NB4 (cell line): ENCODE measurements at regions not wholly inside any gene's neighbourhood (a gene's known extent, or its start where the extent isn't known, plus 50 kb on each side); places are given as distances from the start of the nearest gene placed in this dataset.

Experiments used
- DNase-seq: peaks from one replicate; pipeline ENCODE4 v3.0.0; 2010; ENCODE audit warnings: low read depth
- H3K4me3 ChIP-seq: one replicate; pipeline ENCODE4 v1.5.1; 2011; ENCODE audit warnings: mild to moderate bottlenecking, low read depth, low read length, moderate library complexity
- MYC ChIP-seq: IDR thresholded peaks from 2 replicates; pipeline ENCODE4 v1.6.1; 2011; ENCODE audit warnings: low read depth, low read length
- POLR2A ChIP-seq: IDR thresholded peaks from 2 replicates; pipeline ENCODE4 v1.6.1; 2011; ENCODE audit warnings: mild to moderate bottlenecking; ENCODE audit not compliant: insufficient read length; ENCODE audit errors: extremely low read depth
- TF ChIP-seq, protein P1 (sequence below): IDR thresholded peaks from one replicate; pipeline ENCODE4 v1.5.1; 2012; ENCODE audit warnings: low read depth, low read length
- TF ChIP-seq, protein P2 (sequence below): IDR thresholded peaks from 2 replicates; pipeline ENCODE4 v1.6.1; 2011; ENCODE audit warnings: low read depth, low read length

DNA sequence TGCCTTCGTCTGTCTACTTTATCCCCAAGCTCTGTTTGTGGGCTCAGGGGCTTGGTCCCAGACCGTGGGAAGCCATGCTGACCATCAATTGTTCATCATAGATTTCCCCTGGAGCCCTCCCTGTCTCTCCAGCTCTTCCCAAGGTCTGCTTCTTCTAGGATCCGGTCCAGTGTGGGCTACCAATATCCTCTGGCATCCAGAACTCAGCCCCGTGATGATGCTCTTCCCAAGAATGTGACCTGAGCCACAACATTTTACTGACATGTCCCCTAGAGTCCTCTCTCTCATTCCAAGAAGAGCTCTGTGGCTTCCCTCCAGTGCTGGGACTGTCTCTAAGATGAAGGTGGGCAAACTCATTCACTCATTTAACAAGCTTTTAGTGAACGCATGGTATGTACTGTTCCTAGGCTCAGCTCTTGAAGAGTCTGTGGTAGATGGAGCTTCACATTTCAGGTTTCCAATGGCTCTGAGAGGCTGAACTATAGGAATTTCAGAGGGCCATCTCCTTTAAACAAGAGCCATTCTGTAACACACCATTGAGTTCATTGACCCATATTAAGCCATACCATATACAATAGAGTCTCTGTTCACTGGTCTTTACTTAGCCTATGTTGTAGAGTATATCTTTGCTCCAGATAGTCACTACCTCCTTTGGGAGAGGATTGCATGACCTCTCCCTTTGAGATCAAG is 142.0 kb upstream of the APCDD1 start:
- TF ChIP-seq MYC (no peak), POLR2A (no peak)
- TF ChIP-seq, protein P1, sequence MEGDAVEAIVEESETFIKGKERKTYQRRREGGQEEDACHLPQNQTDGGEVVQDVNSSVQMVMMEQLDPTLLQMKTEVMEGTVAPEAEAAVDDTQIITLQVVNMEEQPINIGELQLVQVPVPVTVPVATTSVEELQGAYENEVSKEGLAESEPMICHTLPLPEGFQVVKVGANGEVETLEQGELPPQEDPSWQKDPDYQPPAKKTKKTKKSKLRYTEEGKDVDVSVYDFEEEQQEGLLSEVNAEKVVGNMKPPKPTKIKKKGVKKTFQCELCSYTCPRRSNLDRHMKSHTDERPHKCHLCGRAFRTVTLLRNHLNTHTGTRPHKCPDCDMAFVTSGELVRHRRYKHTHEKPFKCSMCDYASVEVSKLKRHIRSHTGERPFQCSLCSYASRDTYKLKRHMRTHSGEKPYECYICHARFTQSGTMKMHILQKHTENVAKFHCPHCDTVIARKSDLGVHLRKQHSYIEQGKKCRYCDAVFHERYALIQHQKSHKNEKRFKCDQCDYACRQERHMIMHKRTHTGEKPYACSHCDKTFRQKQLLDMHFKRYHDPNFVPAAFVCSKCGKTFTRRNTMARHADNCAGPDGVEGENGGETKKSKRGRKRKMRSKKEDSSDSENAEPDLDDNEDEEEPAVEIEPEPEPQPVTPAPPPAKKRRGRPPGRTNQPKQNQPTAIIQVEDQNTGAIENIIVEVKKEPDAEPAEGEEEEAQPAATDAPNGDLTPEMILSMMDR, result no peak
- TF ChIP-seq, protein P2, sequence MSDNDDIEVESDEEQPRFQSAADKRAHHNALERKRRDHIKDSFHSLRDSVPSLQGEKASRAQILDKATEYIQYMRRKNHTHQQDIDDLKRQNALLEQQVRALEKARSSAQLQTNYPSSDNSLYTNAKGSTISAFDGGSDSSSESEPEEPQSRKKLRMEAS, result no peak
- no peak for DNase-seq
- no peak overlapping the region for H3K4me3 ChIP-seq

DNA sequence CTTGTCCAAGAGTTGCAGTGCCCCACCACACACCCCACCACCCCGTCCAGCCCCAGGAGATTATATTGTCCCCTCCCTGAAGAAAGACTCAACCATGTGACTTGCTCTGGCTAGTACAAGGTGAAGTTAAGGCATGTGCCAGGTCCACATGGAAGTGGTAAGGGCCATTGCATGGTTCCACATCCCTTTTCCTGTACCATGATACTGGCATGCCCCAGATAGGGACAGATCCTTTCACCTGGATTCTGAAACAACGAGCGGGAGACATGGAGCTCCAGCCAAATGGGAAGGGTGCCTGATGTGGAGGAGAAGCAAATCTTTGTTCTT is 141.5 kb upstream of the APCDD1 start:
- TF ChIP-seq MYC (no peak), POLR2A (no peak)
- TF ChIP-seq, protein P1, result no peak
- TF ChIP-seq, protein P2, result no peak
- no peak for DNase-seq
- no peak overlapping the region for H3K4me3 ChIP-seq

DNA sequence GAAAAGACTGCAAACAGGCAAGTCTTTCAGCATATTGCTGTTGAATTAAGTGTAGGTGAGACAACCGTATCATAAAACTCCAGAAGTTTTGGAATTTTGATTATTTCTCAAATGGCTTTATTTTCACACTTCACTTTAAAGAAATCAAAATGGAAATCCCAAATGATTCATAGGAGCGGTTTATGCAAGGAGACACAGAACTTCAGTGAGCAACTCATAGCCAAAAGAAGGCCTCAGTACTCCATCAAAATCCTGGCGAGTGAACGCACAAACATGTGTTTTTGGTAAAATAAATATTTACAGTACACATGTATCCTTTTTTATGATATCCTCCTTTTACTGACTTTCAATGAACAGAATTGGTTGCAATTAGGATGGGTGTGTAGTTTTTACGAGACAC is 140.4 kb upstream of the APCDD1 start:
- no peak overlapping the region for H3K4me3 ChIP-seq
- TF ChIP-seq MYC (no peak), POLR2A (no peak)
- TF ChIP-seq, protein P1, result no peak
- TF ChIP-seq, protein P2, result no peak
- no peak for DNase-seq

DNA sequence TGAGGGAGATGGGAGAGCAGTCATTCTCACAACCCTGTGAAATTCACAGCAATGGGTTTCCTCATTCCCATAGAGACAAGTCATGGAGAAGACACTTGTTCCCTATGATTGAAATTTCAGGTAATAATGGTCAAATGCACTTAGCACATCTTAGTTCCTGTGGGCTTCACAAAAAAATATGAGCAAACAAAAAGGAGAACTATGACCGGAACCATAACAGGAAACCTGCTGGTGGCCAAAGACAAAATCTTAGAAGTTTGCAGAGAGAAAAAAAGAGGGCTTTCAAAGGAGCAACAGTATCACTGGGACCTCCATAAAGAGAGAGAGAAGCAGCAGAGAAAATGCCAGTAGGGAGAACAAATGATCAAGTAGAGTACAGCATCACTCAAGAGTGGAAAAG is 138.9 kb upstream of the APCDD1 start:
- TF ChIP-seq, protein P2, result no peak
- TF ChIP-seq POLR2A, result no peak
- TF ChIP-seq, protein P1, result no peak
- TF ChIP-seq MYC, result no peak
- H3K4me3 ChIP-seq, result no peak overlapping the region
- DNase-seq, result peak; percentile 54

DNA sequence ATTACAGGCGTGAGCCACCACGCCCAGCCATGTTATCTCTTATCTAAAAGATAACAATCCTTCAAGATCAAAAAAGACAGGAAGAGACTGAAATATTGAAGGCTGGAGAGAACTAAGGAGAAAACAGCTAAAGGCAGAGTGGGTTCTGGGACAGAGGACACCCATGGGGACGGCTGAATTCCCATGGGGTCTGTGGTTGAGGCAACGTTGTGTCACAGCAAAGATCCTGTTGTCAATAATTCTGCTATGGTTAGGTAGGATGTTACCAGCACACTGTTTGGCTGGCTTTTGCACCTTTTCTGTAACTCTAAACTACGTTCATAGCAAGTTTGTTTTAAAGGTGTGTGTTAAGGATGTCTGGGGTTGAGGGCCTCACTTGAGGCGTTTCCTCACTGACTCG is 137.7 kb upstream of the APCDD1 start:
- peak; percentile 69 for DNase-seq
- H3K4me3 ChIP-seq, result no peak overlapping the region
- TF ChIP-seq MYC (no peak), POLR2A (no peak)
- TF ChIP-seq, protein P1, result no peak
- TF ChIP-seq, protein P2, result no peak
